Cardiac muscle cell (in vitro differentiated cells and primary cell): ENCODE measurements at regions not wholly inside any gene's neighbourhood (a gene's known extent, or its start where the extent isn't known, plus 50 kb on each side); places are given as distances from the start of the nearest gene placed in this dataset.
A peak's percentile ranks its signal among the peaks of the same experiment; 100 is the strongest.

Source experiments
- DNase-seq, 2 donors: peaks; one replicate each; pipeline versions ENCODE4 v3.0.0 to v3.0.0-alpha.2; 2010 to 2017; ENCODE audit warnings: low read depth in 1 of 2, low spot score in 1 of 2
- H3K27ac ChIP-seq: fragments of 200-600 bp; sonication (generic); 2 replicates; pipeline ENCODE4 v1.5.1; 2016
- H3K27me3 ChIP-seq: fragments of 200-600 bp; sonication (generic); 2 replicates; pipeline ENCODE4 v1.6.0; 2016; ENCODE audit warnings: control low read depth
- H3K36me3 ChIP-seq: fragments of 200-600 bp; sonication (generic); 2 replicates; pipeline ENCODE4 v1.5.1; 2016; ENCODE audit warnings: control low read depth
- H3K4me1 ChIP-seq: fragments of 200-600 bp; sonication (generic); 2 replicates; pipeline ENCODE4 v1.8.1; 2017; ENCODE audit warnings: low read depth, mild to moderate bottlenecking, mixed run types
- H3K4me3 ChIP-seq: fragments of 200-600 bp; sonication (generic); 2 replicates; pipeline ENCODE4 v1.5.1; 2016; ENCODE audit warnings: mild to moderate bottlenecking
- H3K9me3 ChIP-seq: fragments of 200-600 bp; sonication (generic); 2 replicates; pipeline ENCODE4 v1.5.1; 2017; ENCODE audit warnings: low read depth, mild to moderate bottlenecking, control low read depth
- CTCF ChIP-seq: IDR thresholded peaks from 2 replicates; pipeline ENCODE4 v1.5.1; 2012; ENCODE audit warnings: low read depth, mild to moderate bottlenecking, low read length

- DNase-seq = no peak
- Histone ChIP-seq H3K27me3 (no peaks in the 10 kb centered on the region), H3K27ac (no peak overlapping the region), H3K36me3 (no peaks in the 10 kb centered on the region), H3K9me3 (no peaks in the 10 kb centered on the region), H3K4me3 (no peak overlapping the region), H3K4me1 (no peaks in the 10 kb centered on the region)
- no peak for TF ChIP-seq CTCF
These were observed 103.4 kb downstream of the ZFP36L2 start for GRCh38 chr2:43123028-43123427.

- Histone ChIP-seq H3K4me3 (no peak overlapping the region), H3K27ac (no peak overlapping the region), H3K9me3 (no peaks in the 10 kb centered on the region), H3K27me3 (no peaks in the 10 kb centered on the region), H3K4me1 (no peaks in the 10 kb centered on the region), H3K36me3 (no peaks in the 10 kb centered on the region)
- peak in 1 of 2 donors; percentile 36 for DNase-seq
- TF ChIP-seq CTCF = no peak
These were observed 104.7 kb downstream of the ZFP36L2 start for GRCh38 chr2:43121580-43122314.

GRCh38 chr2:43119303-43119702 is 107.1 kb downstream of the ZFP36L2 start:
- H3K36me3 ChIP-seq = no peaks in the 10 kb centered on the region
- TF ChIP-seq CTCF = no peak
- H3K9me3 ChIP-seq = no peaks in the 10 kb centered on the region
- no peak overlapping the region for H3K27ac ChIP-seq
- no peaks in the 10 kb centered on the region for H3K27me3 ChIP-seq
- no peak for DNase-seq
- no peak overlapping the region for H3K4me3 ChIP-seq
- H3K4me1 ChIP-seq = no peaks in the 10 kb centered on the region

- no peak overlapping the region for H3K27ac ChIP-seq
- no peak for TF ChIP-seq CTCF
- H3K9me3 ChIP-seq = no peaks in the 10 kb centered on the region
- H3K27me3 ChIP-seq = no peaks in the 10 kb centered on the region
- no peak for DNase-seq
- H3K36me3 ChIP-seq = no peaks in the 10 kb centered on the region
- H3K4me1 ChIP-seq = no peaks in the 10 kb centered on the region
- H3K4me3 ChIP-seq = no peak overlapping the region
These were observed 108.8 kb downstream of the ZFP36L2 start for GRCh38 chr2:43117521-43118143.

- no peaks in the 10 kb centered on the region for H3K36me3 ChIP-seq
- H3K27me3 ChIP-seq = no peaks in the 10 kb centered on the region
- H3K4me1 ChIP-seq = no peaks in the 10 kb centered on the region
- no peak overlapping the region for H3K4me3 ChIP-seq
- no peak for DNase-seq
- H3K27ac ChIP-seq = no peak overlapping the region
- TF ChIP-seq CTCF = no peak
- H3K9me3 ChIP-seq = no peaks in the 10 kb centered on the region
These were observed 109.4 kb downstream of the ZFP36L2 start for GRCh38 chr2:43116988-43117387.
